ENCODE measurements at regions not wholly inside any gene's neighbourhood (a gene's known extent, or its start where the extent isn't known, plus 50 kb on each side); places are given as distances from the start of the nearest gene placed in this dataset.
A peak's percentile ranks its signal among the peaks of the same experiment; 100 is the strongest.
"Not testable (repeated sequence)": the region's sequence is repeated elsewhere in the genome, so short reads cannot be mapped to it uniquely, and the experiment has no call there.

DNA sequence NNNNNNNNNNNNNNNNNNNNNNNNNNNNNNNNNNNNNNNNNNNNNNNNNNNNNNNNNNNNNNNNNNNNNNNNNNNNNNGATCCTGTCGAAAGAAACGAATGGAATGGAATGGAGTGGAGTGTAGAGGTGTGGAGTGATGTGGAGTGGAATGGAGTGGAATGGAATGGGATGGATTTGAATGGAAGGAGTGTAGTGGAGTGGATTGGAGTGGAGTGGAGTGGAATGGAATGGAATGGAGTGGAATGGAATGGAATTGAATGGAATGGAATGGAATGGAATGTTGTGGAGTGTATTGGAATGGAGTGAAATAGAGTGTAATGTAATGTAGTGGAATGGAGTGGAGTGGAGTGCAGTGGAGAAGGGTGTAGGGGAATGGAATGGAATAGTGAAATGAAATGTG is 1275.4 kb upstream of the TPTE start:
- not testable (repeated sequence) for DNase-seq (ENCODE audit: low spot score); H3K27ac ChIP-seq; H3K4me3 ChIP-seq

DNA sequence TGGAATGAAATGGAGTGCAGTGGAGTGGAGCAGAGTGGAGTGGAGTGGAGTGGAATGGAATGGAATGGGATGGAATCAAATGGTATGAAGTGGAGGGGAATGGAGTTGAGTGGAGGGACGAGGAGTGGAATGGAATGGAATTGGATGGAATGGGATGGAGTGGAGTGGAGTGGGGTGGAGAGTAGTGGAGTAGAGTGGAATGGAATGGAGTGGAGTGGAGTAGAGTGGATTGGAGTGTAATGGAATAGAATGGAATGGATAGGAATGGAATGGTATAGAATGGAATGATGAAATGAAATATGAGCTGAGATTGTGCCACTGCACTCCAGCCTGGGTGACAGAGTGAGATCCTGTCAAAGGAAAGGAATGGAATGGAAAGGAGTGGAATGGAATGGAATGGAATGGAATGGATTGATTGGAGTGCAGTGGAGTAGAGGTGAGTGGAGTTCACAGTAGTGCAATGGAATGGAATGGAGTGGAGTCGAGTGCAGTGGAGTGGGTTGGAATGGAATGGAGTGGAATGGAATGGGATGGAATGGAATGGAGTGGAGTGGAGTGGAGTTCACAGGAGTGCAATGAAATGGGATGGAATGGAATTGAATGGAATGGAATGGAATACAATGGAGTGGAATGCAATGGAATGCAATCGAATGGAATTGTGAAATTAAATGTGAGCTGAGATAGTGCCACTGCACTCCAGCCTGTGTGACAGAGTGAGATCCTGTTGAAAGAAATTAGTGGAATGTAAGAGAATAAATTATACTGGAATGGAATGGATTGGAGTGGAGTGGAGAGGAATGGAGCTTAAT is 1274.7 kb upstream of the TPTE start:
- not testable (repeated sequence) for H3K27ac ChIP-seq, H3K4me3 ChIP-seq
- peak; percentile 65 for DNase-seq (ENCODE audit: low spot score)

- H3K27ac ChIP-seq; DNase-seq (ENCODE audit: low spot score); H3K4me3 ChIP-seq: not testable (repeated sequence)
These were observed 1274.1 kb upstream of the TPTE start for GRCh38 chr21:9247290-9247613.

GRCh38 chr21:9247616-9248317 is 1273.6 kb upstream of the TPTE start:
- not testable (repeated sequence) for H3K27ac ChIP-seq; H3K4me3 ChIP-seq; DNase-seq (ENCODE audit: low spot score)
